Stimulated activated CD8-positive, alpha-beta memory T cell treated with anti-CD3 and anti-CD28 coated beads, Interleukin-4, amount 100 ng/mL, for 4 hours (primary cell): ENCODE measurements at regions not wholly inside any gene's neighbourhood (a gene's known extent, or its start where the extent isn't known, plus 50 kb on each side); places are given as distances from the start of the nearest gene placed in this dataset.

Experiments
- DNase-seq, 2 donors: peaks; one replicate each; pipeline ENCODE4 v3.0.0-alpha.2; 2020; ENCODE audit warnings: low read depth in 2 of 2, low spot score in 1 of 2

DNA sequence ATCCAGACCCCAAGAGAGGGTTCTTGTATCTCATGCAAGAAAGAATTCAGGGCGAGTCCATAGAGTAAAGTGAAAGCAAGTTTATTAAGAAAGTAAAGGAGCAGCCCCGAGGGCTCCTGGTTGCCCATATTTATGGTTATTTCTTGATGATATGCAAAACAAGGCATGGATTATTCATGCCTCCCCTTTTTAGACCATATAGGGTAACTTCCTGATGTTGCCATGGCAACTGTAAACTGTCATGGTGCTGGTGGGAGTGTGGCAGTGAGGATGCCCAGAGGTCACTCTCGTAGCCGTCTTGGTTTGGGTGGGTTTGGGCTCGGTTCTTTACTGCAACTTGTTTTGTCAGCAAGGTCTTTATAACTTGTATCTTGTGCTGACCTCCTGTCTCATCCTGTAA lies 750.2 kb upstream of the FANCL start:
- DNase-seq, result no peak

DNA sequence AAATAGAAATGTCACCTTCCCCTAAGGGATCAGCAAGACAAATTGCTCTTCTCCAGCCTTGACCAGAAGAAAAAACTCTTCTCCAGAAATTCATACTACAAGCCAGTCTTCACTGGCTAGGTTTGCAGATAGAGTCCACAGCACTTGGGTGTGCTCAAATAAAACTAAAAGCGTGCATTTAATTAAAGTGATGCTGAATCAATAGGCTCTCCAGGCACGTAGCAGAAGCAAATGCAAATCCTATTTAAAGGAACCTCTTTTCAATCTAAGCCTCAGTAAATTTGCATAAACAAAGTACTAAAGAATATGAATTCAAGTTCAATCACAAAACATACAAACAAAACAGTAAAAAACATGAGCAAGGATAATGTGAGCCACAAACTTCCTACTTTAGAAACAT lies 744.4 kb upstream of the FANCL start:
- no peak for DNase-seq

GRCh38 chr2:58984731-58985130 lies 743.6 kb upstream of the FANCL start:
- no peak for DNase-seq

DNA sequence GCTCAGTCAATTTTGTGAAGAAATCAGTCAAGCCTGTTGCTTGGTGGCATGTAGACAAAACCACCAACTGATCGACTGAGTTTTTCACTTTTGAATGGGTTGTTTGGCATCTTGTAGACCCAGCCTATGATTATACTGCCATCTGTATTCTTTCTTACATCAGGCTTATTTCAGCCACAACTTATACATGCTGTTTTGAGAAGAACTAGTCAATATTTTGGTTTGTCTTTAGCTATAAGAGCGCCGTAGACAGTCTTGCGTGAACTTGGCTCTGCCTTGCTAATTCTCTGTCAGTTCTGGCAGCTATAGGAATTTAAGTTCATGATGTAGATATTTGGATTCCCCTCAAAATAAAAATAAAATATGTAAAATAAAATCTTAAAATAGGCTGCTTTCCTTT lies 742.0 kb upstream of the FANCL start:
- DNase-seq, result no peak

DNA sequence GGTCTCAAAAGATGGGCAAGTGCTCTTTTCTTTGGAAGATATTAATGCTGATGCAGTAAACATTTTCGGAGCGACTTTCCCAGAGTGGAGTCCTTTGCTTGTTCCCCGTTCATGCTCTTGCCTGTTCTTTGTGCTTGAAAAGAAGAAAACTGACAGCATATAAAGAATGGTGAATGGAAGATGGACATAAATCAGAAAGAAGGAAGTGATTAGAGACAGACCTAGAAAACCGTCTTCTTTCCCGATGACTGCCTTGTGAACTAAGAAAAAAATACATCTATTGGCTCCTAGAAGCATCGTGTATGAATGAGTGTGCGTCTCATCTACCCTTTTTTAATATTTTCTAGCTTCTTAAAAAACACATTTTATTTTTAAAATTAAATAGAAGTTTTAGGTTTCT lies 740.1 kb upstream of the FANCL start:
- no peak for DNase-seq

- no peak for DNase-seq
These were observed 735.4 kb upstream of the FANCL start for GRCh38 chr2:58976375-58977071.

DNA sequence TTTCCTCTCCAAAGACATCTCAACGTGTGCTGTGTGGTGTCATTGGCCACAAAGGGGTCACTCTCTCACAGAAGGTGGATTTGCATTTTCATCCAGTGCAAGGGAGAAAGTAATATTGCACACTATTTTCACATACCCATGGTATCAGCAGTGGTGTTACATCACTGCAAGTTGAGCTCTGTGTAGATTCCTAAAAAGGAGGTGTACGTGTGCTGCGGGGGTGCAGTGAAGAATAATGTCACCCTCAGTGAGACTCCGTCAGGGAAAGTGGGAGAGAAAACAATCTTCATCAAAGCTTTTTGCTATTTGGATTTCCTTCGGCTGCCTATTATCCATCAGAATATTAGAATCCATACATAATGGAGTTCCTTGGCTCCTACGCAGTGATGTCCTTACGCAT lies 733.8 kb upstream of the FANCL start:
- DNase-seq, result no peak

DNA sequence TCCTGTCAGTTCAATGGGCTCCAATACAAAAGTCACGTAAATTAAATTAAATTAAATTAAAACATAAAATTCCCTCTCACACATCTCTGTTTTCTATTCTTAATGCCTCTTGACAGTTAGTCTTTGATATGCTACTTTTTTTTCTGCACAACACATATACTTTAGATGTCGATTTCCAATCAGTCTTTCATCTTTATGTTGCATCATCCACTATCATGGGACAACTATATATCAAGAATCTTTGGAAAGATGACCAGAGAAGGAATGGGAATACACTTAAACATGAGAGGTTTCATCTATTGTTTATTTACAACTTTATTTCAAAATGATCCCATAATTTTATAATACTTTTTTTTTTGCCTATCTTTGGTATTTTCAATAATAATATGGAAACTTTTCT lies 733.3 kb upstream of the FANCL start:
- DNase-seq, result no peak

DNA sequence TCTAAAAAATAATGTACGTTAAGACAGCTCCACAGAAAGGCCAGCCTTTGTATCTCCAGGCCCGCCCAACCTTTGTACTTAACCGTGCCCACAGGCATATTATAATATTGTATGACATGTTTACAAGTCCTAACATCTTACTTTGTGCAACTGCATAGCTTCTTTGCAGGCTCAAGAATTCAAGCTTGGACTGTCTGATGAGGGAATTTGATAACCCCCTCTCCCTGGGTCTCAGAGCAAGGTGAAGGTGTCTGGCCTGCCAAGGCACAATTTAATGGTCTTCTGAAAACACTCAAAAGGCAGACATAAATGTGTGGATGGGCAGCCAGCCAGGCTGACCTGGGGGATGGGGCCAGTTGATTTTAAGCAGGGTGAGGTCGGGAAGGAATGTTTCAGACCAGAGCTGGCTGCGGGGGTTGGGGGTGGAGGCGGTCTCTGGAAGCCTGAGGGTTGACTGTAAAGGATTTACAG lies 732.7 kb upstream of the FANCL start:
- DNase-seq, result no peak

- no peak for DNase-seq
These were observed 731.6 kb upstream of the FANCL start for GRCh38 chr2:58972737-58973136.

DNA sequence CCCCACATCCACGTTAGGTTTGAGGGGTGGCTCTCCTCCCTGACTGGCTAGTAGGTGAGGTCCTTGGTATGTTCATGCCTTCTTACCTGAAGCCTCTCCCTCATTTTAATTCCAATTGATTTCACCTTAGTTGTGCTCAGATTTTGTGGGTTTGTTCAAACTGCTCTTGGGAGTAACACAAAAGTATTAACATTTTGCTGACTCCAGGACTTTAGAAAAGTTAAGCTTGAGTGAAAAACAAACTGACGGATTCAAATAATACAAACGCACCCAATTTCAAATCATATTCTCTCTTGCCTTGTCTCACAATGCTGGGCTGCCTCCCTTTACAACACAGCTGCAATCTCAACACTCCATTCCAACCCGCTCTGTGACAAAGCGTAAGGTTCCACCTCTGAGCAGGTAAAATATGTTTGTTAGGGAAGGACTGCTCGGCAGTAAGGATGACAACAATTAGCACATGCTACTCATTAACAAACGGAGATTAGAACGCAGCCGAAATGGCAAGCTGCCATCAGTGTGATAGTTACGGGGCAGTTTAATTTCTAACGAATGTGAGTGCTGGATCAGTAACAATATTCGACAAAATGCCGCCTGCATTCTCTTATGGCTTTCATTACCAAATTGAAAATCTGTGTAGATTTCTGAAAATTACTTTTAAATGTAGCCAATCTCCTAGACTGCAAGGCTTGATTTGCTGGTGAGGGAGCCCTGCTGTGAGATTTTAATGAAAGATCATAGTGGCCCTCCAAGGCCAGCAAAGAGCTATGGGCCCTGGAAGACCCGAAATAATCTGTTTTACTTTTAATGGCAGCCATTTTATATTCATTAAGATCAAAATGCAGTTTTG lies 730.6 kb upstream of the FANCL start:
- no peak for DNase-seq

DNA sequence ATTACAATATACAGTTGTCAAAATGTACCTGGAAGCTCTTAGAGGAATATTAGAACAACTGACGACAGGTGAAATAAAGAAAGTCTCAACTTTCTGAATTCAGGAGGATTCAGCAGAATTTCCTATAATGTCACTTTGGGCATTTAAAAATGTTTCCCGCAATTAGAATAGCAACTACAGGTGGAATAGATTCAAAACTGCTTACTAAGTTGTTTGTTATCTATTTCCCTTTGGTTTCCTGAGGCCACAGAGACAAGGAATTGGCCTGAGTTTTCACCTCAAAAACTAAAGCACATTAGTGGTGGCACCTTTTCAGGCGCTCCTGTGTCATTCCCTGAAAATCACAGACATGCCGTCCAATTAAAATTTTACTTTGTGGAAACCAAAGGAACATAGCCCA lies 729.2 kb upstream of the FANCL start:
- no peak for DNase-seq

- no peak for DNase-seq
These were observed 727.8 kb upstream of the FANCL start for GRCh38 chr2:58968885-58969284.

DNA sequence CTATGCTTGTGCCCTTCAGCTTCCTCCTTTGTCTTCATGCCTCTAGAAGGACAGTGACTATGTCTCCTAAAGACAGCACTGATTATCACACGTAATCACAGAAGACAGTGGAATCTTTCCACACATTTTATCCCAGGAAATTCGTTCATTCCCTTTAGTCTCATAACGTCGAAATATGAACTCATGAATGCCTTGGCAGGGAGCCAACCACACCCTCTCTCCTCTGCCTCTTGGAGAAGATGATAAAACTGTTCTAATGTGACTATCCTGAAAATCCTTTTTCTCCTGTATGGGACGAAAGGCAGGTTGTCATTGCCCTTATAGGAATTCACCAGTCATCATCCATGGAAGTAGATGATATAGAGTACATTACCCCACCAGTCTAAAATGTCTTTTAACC lies 726.6 kb upstream of the FANCL start:
- no peak for DNase-seq

- no peak for DNase-seq
These were observed 724.5 kb upstream of the FANCL start for GRCh38 chr2:58965602-58966001.

GRCh38 chr2:58959996-58960395 lies 718.9 kb upstream of the FANCL start:
- no peak for DNase-seq

- DNase-seq, result no peak
These were observed 716.2 kb upstream of the FANCL start for GRCh38 chr2:58957188-58957840.

DNA sequence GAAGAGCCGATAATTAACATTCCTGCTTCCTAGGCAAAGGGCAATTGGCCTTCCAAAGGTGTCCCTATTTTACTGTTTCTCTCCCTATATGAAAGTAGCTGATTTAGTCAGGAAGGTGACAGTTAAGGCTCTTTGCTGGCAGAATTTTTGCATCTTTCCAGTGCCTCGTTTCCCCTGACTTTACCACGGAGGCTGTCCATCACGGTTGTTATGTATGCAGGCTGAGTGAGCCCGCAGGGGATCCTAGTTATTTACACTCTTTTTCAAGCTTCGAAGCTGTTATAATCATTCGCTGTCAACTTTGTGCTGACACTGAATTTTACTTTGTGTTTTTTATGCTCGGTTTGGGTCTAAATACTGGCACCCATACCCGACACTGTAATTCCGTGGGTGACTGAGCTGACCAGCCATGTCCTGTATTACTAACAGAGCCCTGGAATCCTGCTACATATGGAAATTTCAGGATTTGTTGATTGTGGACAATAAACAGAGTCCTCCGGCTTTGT lies 713.8 kb upstream of the FANCL start:
- no peak for DNase-seq

GRCh38 chr2:58951722-58952121 lies 710.6 kb upstream of the FANCL start:
- no peak for DNase-seq

GRCh38 chr2:58950795-58951462 lies 709.8 kb upstream of the FANCL start:
- DNase-seq, result no peak

DNA sequence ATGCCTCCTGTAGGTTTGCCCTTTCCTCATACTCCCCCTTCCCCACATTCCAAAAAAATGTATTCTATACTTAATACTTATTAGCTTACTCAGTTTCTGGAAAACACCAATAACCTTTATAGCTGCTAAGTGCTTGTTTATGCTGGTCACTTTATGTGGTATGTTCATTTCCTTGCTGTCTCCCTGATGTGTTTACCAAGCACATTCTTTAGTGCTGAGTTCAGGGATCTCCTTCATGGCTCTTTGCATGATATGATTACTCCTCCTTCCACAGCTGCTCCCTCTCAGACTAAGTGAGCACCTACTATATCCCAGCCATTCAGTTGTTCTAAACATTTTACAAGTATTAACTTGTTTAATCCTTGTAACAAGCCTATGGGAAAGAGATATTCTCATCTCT lies 698.3 kb upstream of the FANCL start:
- DNase-seq, result no peak
